Caco-2 (cell line): ENCODE measurements at regions not wholly inside any gene's neighbourhood (a gene's known extent, or its start where the extent isn't known, plus 50 kb on each side); places are given as distances from the start of the nearest gene placed in this dataset.

ENCODE experiments used
- BruUV-seq: library from RNA; stranded (reverse); fragments of 400-500 nt; replicated peaks from 2 replicates; lab custom pipeline; 2021; lab: Mats Ljungman, UMichigan
- CTCF ChIA-PET: fragments of 300-600 bp; sonication (Branson Sonifier 250); formaldehyde crosslinking; loops from one replicate; lab custom pipeline; 2022; ENCODE audit warnings: antibody characterized with exemption; lab: Charles Lee
- POLR2A ChIA-PET: fragments of 300-600 bp; sonication (Branson Sonifier 250); formaldehyde crosslinking; loops from one replicate; lab custom pipeline; 2022; ENCODE audit warnings: antibody characterized with exemption; lab: Charles Lee
- DNase-seq, 2 experiments: peaks; one replicate each; pipeline versions ENCODE4 v3.0.0 to v3.0.0-alpha.2; 2020 to 2022
- H3K27me3 ChIP-seq: replicated peaks from 2 replicates; pipeline ENCODE4 v1.6.0; 2011; ENCODE audit warnings: low read length; ENCODE audit not compliant: control insufficient read depth, insufficient read depth
- H3K36me3 ChIP-seq: 2 replicates; pipeline ENCODE4 v1.5.1; 2011; ENCODE audit warnings: low read length; ENCODE audit not compliant: control insufficient read depth, insufficient read depth
- H3K4me1 ChIP-seq: fragments of 250-450 bp; sonication (Bioruptor Pico); 2 replicates; pipeline ENCODE4 v1.5.1; 2020; ENCODE audit warnings: mild to moderate bottlenecking
- H3K4me3 ChIP-seq: 2 replicates; pipeline ENCODE4 v1.5.1; 2011; ENCODE audit warnings: low read depth, mild to moderate bottlenecking, control low read depth, low read length
- H3K9me3 ChIP-seq: fragments of 250-450 bp; sonication (Bioruptor Pico); 2 replicates; pipeline ENCODE4 v1.5.1; 2020; ENCODE audit warnings: mild to moderate bottlenecking, moderate library complexity
- H3K27ac Mint-ChIP-seq: one replicate; pipeline ENCODE4 v1.8.0; 2022; ENCODE audit warnings: mixed read lengths; ENCODE audit not compliant: unreplicated experiment
- H3K27me3 Mint-ChIP-seq: one replicate; pipeline ENCODE4 v1.8.0; 2022; ENCODE audit warnings: mixed read lengths; ENCODE audit not compliant: insufficient read depth, unreplicated experiment
- H3K36me3 Mint-ChIP-seq: one replicate; pipeline ENCODE4 v1.8.0; 2022; ENCODE audit warnings: mild to moderate bottlenecking, mixed read lengths; ENCODE audit not compliant: insufficient read depth, unreplicated experiment
- H3K4me1 Mint-ChIP-seq: one replicate; pipeline ENCODE4 v1.8.0; 2022; ENCODE audit warnings: low read depth, mixed read lengths; ENCODE audit not compliant: unreplicated experiment
- H3K4me3 Mint-ChIP-seq: one replicate; pipeline ENCODE4 v1.8.0; 2022; ENCODE audit warnings: mild to moderate bottlenecking, moderate library complexity, mixed read lengths; ENCODE audit not compliant: unreplicated experiment
- H3K9me3 Mint-ChIP-seq: one replicate; pipeline ENCODE4 v1.8.0; 2022; ENCODE audit warnings: mixed read lengths; ENCODE audit not compliant: unreplicated experiment
- CTCF ChIP-seq, 2 experiments: fragments of 200-600 bp in 1 of 2; IDR thresholded peaks; 1 replicate in 1 of 2; 2 replicates in 1 of 2; pipeline versions ENCODE4 v1.5.1 to v1.8.0; 2011 to 2022; ENCODE audit warnings: antibody characterized with exemption in 1 of 2, control low read depth in 1 of 2, inconsistent platforms in 1 of 2, low read depth in 1 of 2, low read length in 1 of 2, mild to moderate bottlenecking in 1 of 2, moderate library complexity in 1 of 2; ENCODE audit not compliant: insufficient read depth in 1 of 2, severe bottlenecking in 1 of 2, unreplicated experiment in 1 of 2
- intact Hi-C: fragments of 100-400 bp; cut with micrococcal nuclease; formaldehyde crosslinking; loops from one replicate; pipeline ENCODE4 v1.10.0; 2022; ENCODE audit not compliant: unreplicated experiment

- BruUV-seq, result no TSS peak
- Mint-ChIP-seq H3K9me3 (no peaks in the 10 kb centered on the region), H3K4me1 (no peaks in the 10 kb centered on the region), H3K36me3 (no peaks in the 10 kb centered on the region), H3K4me3 (no peak overlapping the region), H3K27me3 (peaks cover 3% of the 10 kb centered on the region), H3K27ac (no peak overlapping the region)
- Histone ChIP-seq H3K4me3 (no peak overlapping the region), H3K4me1 (no peaks in the 10 kb centered on the region), H3K27me3 (no peaks in the 10 kb centered on the region; the same call in 1 of the 2 replicates), H3K36me3 (no peaks in the 10 kb centered on the region), H3K9me3 (no peaks in the 10 kb centered on the region)
- no peak for DNase-seq
- intact Hi-C loops, result no loop called here
- ChIA-PET POLR2A (no interaction called here), CTCF (no interaction called here)
- TF ChIP-seq CTCF (IDR thresholded peaks at IDR 0.05; ENCODE audit: insufficient read depth in 1 of 2, low read depth in 1 of 2, low read length in 1 of 2, severe bottlenecking in 1 of 2, unreplicated experiment in 1 of 2), result no peak
These were observed 565.1 kb upstream of the SALL1 start for GRCh38 chr16:51716195-51716594.

GRCh38 chr16:51713502-51713901, 562.4 kb upstream of the SALL1 start:
- Mint-ChIP-seq H3K4me1 (no peaks in the 10 kb centered on the region), H3K4me3 (no peak overlapping the region), H3K27ac (no peak overlapping the region), H3K9me3 (no peaks in the 10 kb centered on the region), H3K27me3 (peaks cover 5% of the 10 kb centered on the region), H3K36me3 (no peaks in the 10 kb centered on the region)
- BruUV-seq, result no TSS peak
- ChIA-PET POLR2A (no interaction called here), CTCF (no interaction called here)
- DNase-seq, result no peak
- TF ChIP-seq CTCF (IDR thresholded peaks at IDR 0.05; ENCODE audit: insufficient read depth in 1 of 2, low read depth in 1 of 2, low read length in 1 of 2, severe bottlenecking in 1 of 2, unreplicated experiment in 1 of 2), result no peak
- no peaks in the 10 kb centered on the region for H3K36me3 ChIP-seq
- H3K9me3 ChIP-seq, result no peaks in the 10 kb centered on the region
- no peaks in the 10 kb centered on the region for H3K4me1 ChIP-seq
- no peaks in the 10 kb centered on the region; the same call in 1 of the 2 replicates for H3K27me3 ChIP-seq
- H3K4me3 ChIP-seq, result no peak overlapping the region
- intact Hi-C loops, result no loop called here

- POLR2A ChIA-PET, result no interaction called here
- CTCF ChIA-PET, result no interaction called here
- H3K27me3 ChIP-seq, result no peaks in the 10 kb centered on the region; the same call in 1 of the 2 replicates
- H3K27ac Mint-ChIP-seq, result no peak overlapping the region
- no peaks in the 10 kb centered on the region for H3K36me3 ChIP-seq
- intact Hi-C loops, result no loop called here
- H3K36me3 Mint-ChIP-seq, result no peaks in the 10 kb centered on the region
- H3K9me3 ChIP-seq, result no peaks in the 10 kb centered on the region
- H3K4me1 ChIP-seq, result no peaks in the 10 kb centered on the region
- TF ChIP-seq CTCF (IDR thresholded peaks at IDR 0.05; ENCODE audit: insufficient read depth in 1 of 2, low read depth in 1 of 2, low read length in 1 of 2, severe bottlenecking in 1 of 2, unreplicated experiment in 1 of 2), result no peak
- no TSS peak for BruUV-seq
- H3K4me1 Mint-ChIP-seq, result no peaks in the 10 kb centered on the region
- no peaks in the 10 kb centered on the region for H3K9me3 Mint-ChIP-seq
- H3K4me3 Mint-ChIP-seq, result no peak overlapping the region
- H3K27me3 Mint-ChIP-seq, result peaks cover 7% of the 10 kb centered on the region
- no peak for DNase-seq
- H3K4me3 ChIP-seq, result no peak overlapping the region
These were observed 560.0 kb upstream of the SALL1 start for GRCh38 chr16:51710905-51711563.
